Activated T-cell treated with anti-CD3 and anti-CD28 coated beads for 1 hour (primary cell): ENCODE measurements at regions not wholly inside any gene's neighbourhood (a gene's known extent, or its start where the extent isn't known, plus 50 kb on each side); places are given as distances from the start of the nearest gene placed in this dataset.
"Not testable (repeated sequence)": the region's sequence is repeated elsewhere in the genome, so short reads cannot be mapped to it uniquely, and the experiment has no call there.

Experiments used
- DNase-seq: peaks from one replicate; pipeline ENCODE4 v3.0.0-alpha.2; 2020; ENCODE audit warnings: low read depth

DNA sequence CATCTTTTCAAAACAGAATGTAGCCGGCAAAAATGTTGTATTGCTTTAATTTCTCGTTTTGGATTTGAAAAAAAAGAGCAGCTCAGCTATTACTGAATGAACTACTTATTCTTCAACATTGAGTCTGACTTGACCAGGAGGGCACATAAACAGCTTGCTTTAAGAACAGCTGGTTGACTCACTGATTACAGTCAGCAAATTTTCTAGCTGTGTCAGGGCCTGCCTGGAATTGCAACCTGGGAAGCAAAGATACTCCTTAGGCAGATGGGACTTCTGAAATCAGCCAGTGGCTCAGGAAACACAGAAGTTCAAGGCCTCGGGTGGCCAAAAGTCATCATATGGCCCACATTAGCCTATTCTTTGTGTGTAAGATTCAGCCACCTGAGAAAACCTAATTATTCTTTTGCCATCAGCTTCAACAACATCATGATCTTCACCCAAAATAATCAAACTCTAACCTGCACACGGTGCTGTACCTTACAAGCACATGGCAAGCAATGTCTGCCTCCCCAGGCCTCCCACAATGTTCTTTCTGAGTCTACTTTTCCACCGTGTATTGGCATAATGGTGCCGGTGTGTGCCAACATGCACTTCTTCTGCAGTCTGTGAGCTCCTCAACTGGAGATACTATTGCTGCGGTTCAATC is 307.2 kb downstream of the HHIPL2 start:
- no peak for DNase-seq

DNA sequence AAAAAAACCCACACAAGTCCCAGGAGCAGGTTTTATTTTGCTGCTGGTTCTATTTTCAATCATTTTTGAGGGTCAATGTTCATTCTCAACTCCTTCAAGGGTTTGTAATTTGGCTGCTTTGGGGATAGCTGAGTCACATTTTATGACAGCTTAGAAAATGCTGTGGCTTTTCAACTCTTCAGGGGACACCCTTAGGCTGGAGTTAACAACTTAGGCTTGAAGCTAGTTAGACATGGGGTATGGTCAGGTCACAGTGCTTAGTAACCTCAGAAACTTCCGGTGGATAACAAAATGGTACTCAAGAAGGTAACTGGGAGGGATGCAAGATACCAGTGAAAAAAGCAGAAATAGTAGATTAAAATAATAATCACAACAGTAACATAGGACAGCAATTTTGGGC is 308.8 kb downstream of the HHIPL2 start:
- DNase-seq = no peak

DNA sequence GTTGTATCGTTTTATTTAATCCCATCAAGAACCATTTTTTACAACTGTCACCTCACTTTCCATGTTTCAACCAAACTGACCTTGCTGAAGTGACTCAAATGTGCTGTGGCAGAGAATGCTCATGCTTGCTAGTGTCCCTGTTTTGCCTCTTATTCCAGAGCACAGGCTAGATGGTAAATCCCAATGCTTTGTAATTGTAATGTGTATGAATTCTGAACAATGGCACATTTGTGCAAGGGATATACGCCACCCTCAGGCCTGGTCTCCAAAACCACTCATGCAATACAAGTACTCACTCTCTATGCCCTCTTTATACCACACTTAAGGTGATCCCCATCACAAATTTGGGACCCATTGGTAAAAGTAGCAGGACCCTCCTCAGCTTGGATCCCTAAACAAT is 313.6 kb downstream of the HHIPL2 start:
- DNase-seq = no peak

DNA sequence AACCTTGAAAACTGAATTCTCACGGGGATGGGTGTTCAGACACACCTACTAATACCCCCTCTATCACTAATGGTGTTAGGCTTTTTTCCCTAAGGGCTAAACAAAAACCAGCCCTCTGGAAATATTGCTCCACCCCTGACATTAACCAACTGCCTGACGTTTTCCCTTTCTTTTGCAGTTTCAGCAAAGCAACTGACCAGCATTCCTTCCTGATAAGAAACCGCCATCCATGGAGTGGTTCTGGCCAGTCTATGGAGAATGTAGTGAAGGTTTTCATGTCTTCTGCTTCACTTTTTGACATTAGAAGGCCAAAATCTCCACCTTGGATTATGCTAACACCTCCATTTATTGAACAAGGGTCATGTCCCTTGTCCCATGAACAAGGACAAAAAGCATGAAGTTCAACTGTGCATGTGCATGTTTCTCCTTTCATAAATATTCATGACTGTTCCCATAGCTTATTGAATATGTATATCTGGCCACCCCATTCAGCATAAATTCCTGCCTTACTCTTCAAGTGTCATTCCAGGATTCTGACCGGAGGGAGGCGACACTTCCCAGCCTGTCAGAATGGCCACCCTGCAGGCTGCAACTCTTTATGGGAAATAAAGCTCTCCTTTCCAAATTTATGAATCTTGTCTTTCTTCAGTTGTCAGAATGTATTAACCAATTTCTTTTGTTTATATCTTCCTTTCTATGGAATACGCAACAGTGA is 314.3 kb downstream of the HHIPL2 start:
- DNase-seq = no peak

DNA sequence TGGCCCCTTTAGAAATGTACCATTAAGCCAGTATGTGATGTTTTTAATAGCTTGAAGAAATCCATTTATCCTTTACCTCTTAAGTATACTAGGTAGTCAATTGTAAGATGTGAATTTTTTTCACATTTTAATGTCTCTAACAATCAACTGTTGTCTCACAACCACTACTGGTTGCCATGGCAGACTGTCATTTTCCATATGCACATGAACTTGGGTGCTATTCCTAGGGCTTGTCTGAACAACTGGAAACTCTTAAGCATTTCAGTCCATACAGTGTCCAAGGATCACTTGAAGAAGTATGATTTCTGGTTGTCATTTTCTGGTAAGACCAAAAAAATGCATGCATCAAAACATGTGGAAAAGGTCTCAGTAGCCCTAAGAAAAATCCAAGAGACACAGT is 315.1 kb downstream of the HHIPL2 start:
- no peak for DNase-seq

DNA sequence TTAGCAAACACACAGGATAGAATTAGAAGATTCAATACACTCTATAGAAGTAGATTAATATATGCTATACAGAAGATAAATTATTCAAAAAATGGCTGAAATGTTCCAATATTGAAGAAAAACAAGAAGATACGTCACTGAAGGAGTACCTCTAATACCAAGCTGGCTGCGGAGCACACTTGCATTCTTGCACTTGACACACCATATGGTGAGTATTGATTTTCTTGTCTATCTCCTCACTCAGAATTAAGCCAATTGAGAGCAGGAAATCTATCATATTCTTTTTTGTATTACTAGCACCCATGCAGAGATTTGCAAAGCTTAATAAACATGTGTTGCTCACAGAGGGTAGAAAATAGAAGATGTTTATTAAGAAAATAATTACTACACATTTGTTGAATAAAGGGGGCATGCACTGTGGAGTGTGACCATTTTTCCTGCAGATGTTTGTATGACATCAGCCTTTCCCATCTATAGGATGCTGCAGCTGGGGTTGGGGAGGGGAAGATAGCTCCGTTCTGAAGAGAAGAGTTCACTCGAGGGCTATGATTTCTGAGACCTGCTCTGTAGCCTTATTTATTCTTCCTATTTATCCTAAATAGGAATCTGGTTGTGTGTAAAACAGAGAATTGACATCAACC is 318.1 kb downstream of the HHIPL2 start:
- no peak for DNase-seq

DNA sequence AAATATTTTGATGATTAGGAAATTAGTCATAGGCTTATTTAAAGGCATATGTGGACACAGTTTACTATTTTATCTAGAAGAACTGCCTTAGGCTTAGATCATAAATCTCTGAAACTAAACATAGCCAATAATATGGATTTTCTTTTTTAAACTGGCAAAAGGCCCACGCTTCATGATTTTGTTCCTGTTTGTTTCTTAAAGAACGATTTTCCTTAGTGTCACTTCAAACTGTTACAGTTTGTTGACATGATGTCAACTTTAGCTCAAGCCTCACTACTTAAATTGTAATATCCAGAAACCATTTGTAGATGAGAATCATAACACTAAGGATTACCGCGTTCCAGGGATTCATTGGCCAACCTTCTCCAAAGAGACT is 322.6 kb downstream of the HHIPL2 start:
- DNase-seq = no peak

DNA sequence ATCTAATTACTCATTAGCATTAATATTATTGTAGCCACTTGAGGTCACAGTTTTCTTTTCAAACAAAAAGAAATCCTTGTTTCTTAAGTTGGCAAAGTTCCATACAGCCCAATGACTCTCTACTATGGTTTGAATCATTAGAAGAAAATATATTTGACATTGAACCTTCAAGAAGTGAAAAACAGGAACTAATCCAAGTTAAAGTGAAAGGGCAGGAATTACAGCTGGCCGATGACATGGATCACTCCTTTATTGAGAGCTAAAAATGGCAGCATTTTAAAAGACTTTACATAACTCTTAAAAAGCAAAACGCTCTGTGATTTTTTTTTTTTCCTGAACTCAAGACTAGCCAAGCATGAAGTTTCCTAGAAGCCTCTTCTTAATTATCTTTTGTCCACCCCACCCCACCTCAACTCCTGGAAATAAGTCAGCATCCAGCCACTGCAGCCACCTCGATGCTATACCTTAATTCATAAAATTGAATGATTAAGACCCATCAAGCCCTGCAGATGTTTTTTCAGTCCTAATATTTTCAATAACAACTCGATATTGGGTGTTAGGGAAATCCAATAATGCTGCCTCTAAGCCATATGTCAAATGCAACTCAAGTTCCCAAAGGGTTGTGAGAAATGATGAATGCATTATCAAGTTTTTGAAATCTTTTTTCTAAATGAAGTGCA is 323.1 kb downstream of the HHIPL2 start:
- DNase-seq = no peak

DNA sequence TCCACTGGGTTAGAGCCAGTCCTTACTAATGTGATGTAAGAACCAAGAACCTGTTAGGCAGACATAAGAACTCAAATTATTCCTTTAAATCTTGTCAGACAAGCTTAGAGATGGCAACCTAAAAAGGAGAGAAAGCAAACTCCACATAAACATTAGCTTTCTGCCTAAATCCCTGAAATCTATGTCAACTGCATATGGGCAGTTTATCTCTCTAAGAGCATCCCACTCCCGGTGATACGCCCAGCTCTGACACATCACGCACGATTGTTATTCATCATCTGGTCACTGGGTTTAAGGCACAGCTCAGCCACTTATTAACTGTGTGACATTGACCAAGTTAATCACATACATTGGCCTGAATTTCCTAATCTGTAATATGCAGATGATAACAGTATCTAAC is 323.7 kb downstream of the HHIPL2 start:
- no peak for DNase-seq

DNA sequence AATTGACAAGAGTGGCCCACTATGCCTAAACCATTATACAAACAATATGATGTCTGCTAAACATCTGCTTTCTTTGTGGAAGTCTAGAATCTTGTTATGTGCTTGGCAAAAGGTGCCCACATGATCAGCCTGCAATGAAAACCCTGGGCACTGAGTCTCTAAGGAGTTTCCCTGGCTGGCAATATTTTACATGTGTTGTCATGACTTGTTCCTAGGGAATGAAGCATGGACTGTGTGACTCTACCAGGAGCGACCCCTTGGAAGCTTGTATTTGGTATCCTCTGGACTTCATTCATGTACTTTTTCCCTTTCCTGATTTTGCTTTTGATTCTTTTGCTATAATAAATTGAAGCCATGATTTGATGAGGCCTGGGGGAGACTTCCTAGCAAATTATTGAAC is 324.9 kb downstream of the HHIPL2 start:
- no peak for DNase-seq

DNA sequence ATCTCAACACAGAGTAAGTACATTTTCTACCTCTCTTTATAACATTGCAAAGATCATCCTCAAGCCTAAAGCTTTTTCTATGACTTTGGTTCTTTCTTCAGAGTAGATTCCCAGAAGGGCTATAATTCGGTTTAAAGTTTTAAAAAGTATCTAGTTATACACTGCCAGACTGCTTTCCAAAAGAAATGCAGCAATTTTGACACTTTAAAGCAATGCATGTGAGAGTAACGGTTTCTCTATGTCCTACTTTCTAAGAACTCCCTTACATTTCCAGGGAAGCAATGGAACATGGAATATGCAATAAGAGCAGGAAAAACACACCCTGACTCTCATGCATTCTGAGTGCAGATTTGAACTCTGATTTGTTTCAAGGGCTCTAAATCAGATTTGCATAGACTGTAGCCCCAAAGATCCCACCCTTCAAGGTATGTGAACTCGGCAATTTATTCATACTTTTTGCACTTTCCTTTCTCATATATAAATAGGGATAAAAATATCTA is 331.6 kb downstream of the HHIPL2 start:
- DNase-seq = no peak

DNA sequence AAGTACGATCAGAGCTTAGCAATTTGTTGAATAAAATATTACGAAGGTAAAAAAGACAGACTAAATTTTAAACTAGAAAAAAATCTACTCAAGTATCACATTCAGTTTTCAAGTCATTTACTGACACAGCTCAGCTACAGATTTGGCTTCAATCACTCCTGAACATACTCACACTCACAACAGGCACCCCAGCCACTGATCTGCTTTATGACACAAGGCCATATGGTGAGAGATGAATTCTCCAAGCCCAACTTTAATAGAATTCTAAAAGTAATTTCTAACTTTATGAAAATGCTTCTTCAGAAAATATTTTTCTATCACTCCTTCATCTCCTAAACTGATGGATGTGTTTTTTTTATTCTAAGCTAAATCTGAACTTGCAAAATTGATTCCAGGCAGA is 337.1 kb downstream of the HHIPL2 start:
- no peak for DNase-seq

DNA sequence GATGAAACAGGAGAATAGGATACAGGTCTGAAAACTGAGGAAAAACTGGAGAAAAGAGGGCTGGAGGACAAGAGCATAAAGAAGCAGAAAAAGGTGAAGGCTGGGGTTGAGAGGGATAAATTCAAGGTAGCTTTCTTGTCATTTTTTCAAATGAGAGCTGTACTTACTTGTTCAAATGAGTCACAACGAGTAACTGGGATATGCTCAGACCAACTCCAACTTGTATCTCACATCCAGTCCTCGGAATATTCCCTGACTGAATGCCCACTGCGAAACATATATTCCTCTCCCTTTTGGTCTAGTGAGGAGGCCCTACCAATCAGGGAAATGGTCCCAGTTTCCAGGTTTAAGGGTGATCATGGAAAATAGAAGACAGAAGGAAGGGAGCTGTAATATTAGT is 343.4 kb downstream of the HHIPL2 start:
- no peak for DNase-seq

DNA sequence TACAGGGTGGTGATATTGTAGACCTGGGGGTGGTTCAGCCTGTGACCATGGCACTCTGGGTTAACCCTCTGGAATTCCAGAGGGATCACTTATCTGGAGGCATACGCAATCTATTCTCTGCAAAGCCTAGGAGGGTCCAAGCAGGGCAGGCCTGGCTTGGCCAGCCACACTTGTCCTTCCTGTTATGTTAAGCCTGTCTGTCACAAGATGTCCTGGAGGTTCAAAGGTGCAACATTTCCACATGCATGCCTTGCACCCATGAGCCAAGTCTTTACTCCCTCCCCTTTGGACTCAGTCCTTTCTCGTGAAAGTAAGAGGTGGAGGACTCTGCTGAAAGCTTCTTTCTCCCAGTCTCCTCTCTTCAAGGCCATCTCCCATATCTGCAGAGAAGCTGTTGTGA is 345.1 kb downstream of the HHIPL2 start:
- no peak for DNase-seq

DNA sequence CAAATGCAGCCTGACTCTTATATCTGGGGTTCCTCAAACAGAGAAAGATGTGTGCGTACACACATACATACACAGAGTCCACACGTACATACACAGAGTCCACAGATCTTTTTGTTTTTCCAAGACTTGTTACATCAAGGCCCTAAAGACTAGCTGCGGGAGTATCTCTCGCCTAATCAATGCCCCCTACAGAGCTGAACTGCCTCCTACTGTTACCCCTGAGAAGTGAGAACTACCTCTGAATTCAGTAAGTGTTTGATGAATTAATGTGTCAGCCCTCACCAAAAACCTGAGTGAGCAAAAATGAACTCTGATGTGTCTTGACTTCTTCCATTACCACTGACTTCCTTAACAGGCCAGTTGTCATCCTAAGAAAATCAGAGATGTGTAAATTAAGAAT is 351.2 kb downstream of the HHIPL2 start:
- no peak for DNase-seq

DNA sequence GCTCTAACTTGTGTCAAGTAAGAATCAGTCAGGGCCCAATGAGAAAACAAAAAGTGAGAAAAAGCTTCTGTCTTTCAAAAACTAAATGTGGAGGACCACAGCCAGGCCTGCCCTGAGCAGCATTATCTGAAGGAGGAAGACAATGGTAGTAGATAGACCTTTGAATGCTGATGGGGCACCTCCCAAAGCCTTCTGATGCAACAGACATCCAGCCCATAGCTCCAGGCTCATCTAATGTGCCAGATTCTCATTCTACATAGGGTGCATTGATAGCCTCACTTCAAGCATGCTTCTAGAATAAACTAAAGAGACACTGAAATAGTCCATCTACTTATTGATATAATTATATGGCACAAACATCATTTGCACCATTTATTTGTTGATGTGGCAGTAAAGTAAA is 351.6 kb downstream of the HHIPL2 start:
- DNase-seq = no peak

DNA sequence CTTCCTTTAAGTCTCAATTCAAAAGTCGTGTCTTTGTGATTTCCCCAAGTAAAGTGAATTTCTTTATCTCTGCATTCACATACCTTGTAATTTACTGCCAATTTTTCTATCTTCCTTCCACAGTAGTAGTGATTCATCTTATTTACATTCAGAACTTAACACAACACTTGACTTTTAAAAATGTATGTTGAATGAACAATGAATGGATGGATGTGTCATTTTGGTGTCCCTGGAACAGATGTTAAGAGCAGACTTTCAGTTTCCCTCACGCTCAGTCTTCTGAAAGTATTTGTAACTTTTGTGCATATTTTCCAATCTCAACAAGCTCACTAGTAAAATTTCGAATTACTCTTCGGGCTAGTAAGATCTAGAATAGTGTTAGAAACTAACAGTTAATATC is 352.0 kb downstream of the HHIPL2 start:
- no peak for DNase-seq

DNA sequence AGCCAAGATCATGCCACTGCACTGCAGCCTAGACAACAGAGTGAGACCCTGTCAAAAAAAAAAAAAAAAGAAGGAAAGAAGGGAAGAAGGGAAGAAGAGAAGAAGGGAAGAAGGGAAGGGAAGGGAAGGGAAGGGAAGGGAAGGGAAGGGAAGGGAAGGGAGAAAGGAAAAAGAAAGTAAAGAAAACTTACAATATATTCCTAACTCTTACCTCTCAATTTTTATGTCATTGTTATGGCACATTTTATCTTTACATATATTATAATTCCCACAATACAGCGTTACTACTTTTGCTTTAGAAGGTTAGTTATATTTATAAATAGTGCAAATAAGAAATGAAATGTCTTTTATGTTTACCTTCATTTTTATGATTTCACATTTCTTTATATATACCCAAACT is 358.7 kb downstream of the HHIPL2 start:
- DNase-seq = no peak

DNA sequence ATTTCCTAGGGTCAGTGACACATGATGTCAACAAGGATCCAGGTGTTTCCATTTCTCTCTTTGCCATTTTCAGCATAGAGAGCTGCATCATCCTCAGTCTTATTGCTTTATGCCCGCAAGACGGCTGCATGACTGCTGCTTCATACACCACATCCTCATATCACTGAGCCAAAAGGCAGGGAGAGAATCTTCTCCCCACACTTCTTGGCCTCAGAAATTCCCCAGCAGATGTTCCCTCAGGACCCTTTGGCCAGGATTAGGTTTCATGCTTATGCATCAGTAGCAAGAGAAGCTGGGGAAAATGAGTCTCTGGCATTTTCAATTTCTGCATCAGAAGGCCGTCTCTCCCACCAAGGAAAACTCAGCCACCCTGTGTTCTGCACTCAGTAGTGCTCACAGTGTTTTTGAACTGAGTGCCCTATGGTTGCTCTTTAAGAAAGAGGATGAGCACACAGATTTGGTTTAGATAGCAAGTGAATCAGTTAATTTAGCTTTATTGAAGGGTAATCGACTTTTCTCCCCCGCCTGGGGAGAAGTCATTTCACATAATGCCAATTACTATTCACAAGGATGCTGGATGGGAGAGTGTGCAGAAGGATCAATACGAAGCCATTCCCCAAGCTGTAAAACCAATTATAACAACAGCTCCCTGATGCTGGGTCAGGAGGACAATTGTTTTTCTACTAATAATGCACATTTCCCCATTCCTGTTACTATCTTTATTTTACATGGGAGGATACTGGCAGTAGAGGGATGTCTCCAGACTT is 360.2 kb downstream of the HHIPL2 start:
- no peak for DNase-seq

DNA sequence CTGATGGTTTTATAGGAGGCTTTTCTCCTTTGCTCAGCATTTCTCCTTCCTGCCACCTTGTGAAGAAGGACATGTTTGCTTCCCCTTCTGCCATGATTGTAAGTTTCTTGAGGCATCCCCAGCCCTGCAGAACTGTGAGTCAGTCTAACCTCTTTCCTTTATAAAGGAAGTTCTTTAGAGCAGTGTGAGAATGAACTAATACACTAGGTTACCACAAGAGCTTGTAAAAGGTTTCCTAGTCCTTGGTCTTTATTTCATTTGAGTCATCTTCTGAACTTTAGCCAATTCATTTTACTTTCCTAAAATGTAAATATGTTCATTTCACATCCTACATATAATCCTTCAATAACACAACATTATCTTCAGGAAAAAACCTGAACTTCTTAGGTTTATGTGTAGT is 365.3 kb downstream of the HHIPL2 start:
- DNase-seq = no peak

DNA sequence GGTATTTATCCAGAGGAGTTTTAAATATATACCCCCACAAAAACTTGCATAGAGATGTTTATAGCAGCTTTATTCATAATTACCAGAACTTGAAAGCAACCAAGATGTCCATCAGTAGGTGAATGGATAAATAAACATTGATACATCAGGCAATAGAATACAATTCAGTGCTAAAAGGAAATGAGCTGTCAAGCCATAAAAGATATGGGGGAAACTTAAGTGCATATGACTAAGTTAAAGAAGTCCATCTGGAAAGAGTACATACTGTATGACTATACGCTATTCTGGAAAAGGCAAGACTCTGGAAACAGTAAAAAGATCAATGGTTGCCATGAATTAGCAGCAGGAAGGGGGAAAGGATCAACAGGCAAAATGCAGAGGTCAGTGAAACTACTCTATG is 366.7 kb downstream of the HHIPL2 start:
- DNase-seq = no peak

DNA sequence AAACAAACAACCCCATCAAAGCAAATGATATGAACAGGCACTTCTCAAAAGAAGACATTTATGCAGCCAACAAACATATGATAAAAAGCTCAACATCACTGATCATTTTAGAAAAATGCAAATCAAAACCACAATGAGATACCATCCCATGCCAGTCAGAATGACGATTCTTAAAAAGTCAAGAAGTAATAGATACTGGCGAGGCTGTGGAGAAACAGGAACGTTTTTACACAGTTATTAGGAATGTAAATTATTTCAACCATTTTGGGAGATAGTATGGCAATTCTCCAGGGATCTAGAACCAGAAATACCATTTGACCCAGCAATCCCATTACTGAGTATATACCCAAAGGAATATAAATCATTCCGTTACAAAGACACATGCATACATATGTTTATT is 370.4 kb downstream of the HHIPL2 start:
- DNase-seq = not testable (repeated sequence)
